IMR-90 (cell line): ENCODE measurements at regions not wholly inside any gene's neighbourhood (a gene's known extent, or its start where the extent isn't known, plus 50 kb on each side); places are given as distances from the start of the nearest gene placed in this dataset.

Source experiments
- BHLHE40 ChIP-seq: fragments of 150-350 bp; IDR thresholded peaks from 2 replicates; pipeline ENCODE4 v1.6.1; 2016; ENCODE audit warnings: mild to moderate bottlenecking, low read depth, low read length
- CTCF ChIP-seq: conservative IDR thresholded peaks from 2 replicates; pipeline ENCODE4 v1.5.1; 2012; ENCODE audit warnings: mild to moderate bottlenecking, low read depth, low read length, improper control_type of control experiment
- MAFK ChIP-seq: IDR thresholded peaks from 2 replicates; pipeline ENCODE4 v1.6.1; 2012; ENCODE audit warnings: low read depth, low read length, improper control_type of control experiment
- POLR2A ChIP-seq: IDR thresholded peaks from 2 replicates; pipeline ENCODE4 v1.6.1; 2012; ENCODE audit warnings: mild to moderate bottlenecking, low read depth, low read length
- RAD21 ChIP-seq: IDR thresholded peaks from 2 replicates; pipeline ENCODE4 v1.6.1; 2012; ENCODE audit warnings: low read length, improper control_type of control experiment

- TF ChIP-seq POLR2A, result no peak
- no peak for TF ChIP-seq BHLHE40
- no peak for TF ChIP-seq CTCF
- no peak for TF ChIP-seq MAFK
- TF ChIP-seq RAD21, result no peak
Measured at GRCh38 chr4:19455850-19456602, 795.7 kb upstream of the SLIT2 start.
